GM04503 (cell line): ENCODE measurements at regions not wholly inside any gene's neighbourhood (a gene's known extent, or its start where the extent isn't known, plus 50 kb on each side); places are given as distances from the start of the nearest gene placed in this dataset.

ENCODE experiments used
- DNase-seq: peaks from one replicate; pipeline ENCODE4 v3.0.0-alpha.2; 2012; ENCODE audit warnings: low read depth

- no peak for DNase-seq
Observed at GRCh38 chr2:128776461-128777195, 458.0 kb upstream of the HS6ST1 start.

GRCh38 chr2:128777196-128778035 is 458.7 kb upstream of the HS6ST1 start:
- DNase-seq: no peak

- no peak for DNase-seq
Observed at GRCh38 chr2:128778843-128779242, 460.2 kb upstream of the HS6ST1 start.

GRCh38 chr2:128779301-128780095 is 460.8 kb upstream of the HS6ST1 start:
- DNase-seq: no peak

- DNase-seq: no peak
Observed at GRCh38 chr2:128780434-128781080, 461.9 kb upstream of the HS6ST1 start.

GRCh38 chr2:128781166-128781565 is 462.5 kb upstream of the HS6ST1 start:
- no peak for DNase-seq

GRCh38 chr2:128781585-128782385 is 463.1 kb upstream of the HS6ST1 start:
- DNase-seq: no peak

GRCh38 chr2:128782411-128783192 is 463.9 kb upstream of the HS6ST1 start:
- no peak for DNase-seq

- no peak for DNase-seq
Observed at GRCh38 chr2:128783193-128783671, 464.6 kb upstream of the HS6ST1 start.

GRCh38 chr2:128783896-128784295 is 465.2 kb upstream of the HS6ST1 start:
- no peak for DNase-seq

- no peak for DNase-seq
Observed at GRCh38 chr2:128784626-128785306, 466.1 kb upstream of the HS6ST1 start.

GRCh38 chr2:128786316-128786715 is 467.6 kb upstream of the HS6ST1 start:
- DNase-seq: no peak

GRCh38 chr2:128786741-128787478 is 468.2 kb upstream of the HS6ST1 start:
- no peak for DNase-seq

GRCh38 chr2:128787616-128788015 is 468.9 kb upstream of the HS6ST1 start:
- no peak for DNase-seq

GRCh38 chr2:128788636-128789220 is 470.1 kb upstream of the HS6ST1 start:
- no peak for DNase-seq

- no peak for DNase-seq
Observed at GRCh38 chr2:128789221-128789620, 470.6 kb upstream of the HS6ST1 start.

- DNase-seq: no peak
Observed at GRCh38 chr2:128789776-128790455, 471.2 kb upstream of the HS6ST1 start.

- DNase-seq: no peak
Observed at GRCh38 chr2:128790541-128791001, 471.9 kb upstream of the HS6ST1 start.
